Mammary epithelial cell (primary cell): ENCODE measurements at regions not wholly inside any gene's neighbourhood (a gene's known extent, or its start where the extent isn't known, plus 50 kb on each side); places are given as distances from the start of the nearest gene placed in this dataset.

ENCODE experiments used
- EZH2 ChIP-seq: IDR thresholded peaks from 2 replicates; pipeline ENCODE4 v1.6.1; 2012; ENCODE audit warnings: low read length, inconsistent platforms, borderline replicate concordance
- TF ChIP-seq, protein P1 (sequence below), 2 donors: IDR thresholded peaks in 1 of 2; conservative IDR thresholded peaks in 1 of 2; 2 replicates each; pipeline ENCODE4 v1.5.1; 2011 to 2012; ENCODE audit warnings: inconsistent platforms in 2 of 2, low read length in 2 of 2, mild to moderate bottlenecking in 2 of 2, control low read depth in 1 of 2, low read depth in 1 of 2; ENCODE audit not compliant: insufficient read depth in 1 of 2; ENCODE audit errors: extremely low read depth in 1 of 2

DNA sequence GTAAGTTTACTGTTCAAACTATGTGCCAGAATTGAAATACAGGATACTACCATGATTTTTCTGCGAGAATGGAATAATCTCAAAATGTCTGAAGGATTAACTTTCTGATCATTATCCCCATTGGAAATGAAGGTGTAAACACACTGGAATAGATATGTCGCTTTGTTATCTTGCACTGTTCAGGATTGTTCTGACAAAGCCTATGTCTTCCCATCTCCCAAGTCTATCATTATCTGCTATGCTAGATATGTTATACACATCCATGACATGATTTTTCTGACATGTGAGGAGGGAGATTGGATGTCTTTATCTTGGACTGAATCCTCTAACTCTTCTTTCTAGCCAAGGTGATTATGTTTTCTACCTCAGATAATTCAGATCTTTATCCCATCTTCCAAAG is 1239.3 kb upstream of the ADGRL4 start:
- no peak for TF ChIP-seq EZH2
- TF ChIP-seq, protein P1, sequence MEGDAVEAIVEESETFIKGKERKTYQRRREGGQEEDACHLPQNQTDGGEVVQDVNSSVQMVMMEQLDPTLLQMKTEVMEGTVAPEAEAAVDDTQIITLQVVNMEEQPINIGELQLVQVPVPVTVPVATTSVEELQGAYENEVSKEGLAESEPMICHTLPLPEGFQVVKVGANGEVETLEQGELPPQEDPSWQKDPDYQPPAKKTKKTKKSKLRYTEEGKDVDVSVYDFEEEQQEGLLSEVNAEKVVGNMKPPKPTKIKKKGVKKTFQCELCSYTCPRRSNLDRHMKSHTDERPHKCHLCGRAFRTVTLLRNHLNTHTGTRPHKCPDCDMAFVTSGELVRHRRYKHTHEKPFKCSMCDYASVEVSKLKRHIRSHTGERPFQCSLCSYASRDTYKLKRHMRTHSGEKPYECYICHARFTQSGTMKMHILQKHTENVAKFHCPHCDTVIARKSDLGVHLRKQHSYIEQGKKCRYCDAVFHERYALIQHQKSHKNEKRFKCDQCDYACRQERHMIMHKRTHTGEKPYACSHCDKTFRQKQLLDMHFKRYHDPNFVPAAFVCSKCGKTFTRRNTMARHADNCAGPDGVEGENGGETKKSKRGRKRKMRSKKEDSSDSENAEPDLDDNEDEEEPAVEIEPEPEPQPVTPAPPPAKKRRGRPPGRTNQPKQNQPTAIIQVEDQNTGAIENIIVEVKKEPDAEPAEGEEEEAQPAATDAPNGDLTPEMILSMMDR (conservative IDR thresholded peaks at IDR 0.05 in 1 of 2, IDR thresholded peaks at IDR 0.05 in 1 of 2; ENCODE audit: extremely low read depth in 1 of 2, insufficient read depth in 1 of 2, low read depth in 1 of 2, low read length in 2 of 2): no peak
